Esophagus muscularis mucosa (tissue), 3 donors: ENCODE measurements at regions not wholly inside any gene's neighbourhood (a gene's known extent, or its start where the extent isn't known, plus 50 kb on each side); places are given as distances from the start of the nearest gene placed in this dataset.

Experiments
- CTCF ChIP-seq, 3 experiments: fragments of 200-600 bp in 2 of 3; fragments of 450-650 bp in 1 of 3; sonication (generic) in 2 of 3; IDR thresholded peaks; one replicate each; pipeline ENCODE4 v1.5.1; 2017 to 2019; ENCODE audit warnings: antibody characterized with exemption in 3 of 3, mild to moderate bottlenecking in 2 of 3, moderate library complexity in 1 of 3
- POLR2AphosphoS5 ChIP-seq, 2 donors: sonication (generic); formaldehyde crosslinking; IDR thresholded peaks; one replicate each; pipeline ENCODE4 v1.6.1; 2017; ENCODE audit warnings: antibody characterized with exemption in 2 of 2

DNA sequence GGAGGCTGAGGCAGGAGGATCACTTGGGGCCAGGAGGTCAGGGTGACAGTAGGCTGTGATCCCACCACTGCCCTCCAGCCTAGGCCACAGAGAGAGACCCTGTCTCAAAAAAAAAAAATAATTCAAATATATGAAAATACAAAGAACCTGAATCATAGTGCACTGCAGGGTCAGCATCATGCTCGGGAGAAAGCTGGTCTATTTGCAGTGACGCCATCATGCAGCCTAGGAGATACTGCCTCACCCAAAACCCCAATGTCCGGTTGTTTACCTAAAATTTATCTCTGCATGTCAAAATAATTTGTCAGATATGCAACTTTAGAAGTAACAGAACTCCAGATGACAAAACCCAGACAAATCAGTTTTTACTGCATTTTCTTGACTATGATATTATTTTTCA, 61.5 kb upstream of the ALKAL2 start:
- TF ChIP-seq CTCF (IDR thresholded peaks at IDR 0.05), result no peak
- no peak for TF ChIP-seq POLR2AphosphoS5 (IDR thresholded peaks at IDR 0.05)
